ENCODE measurements at regions not wholly inside any gene's neighbourhood (a gene's known extent, or its start where the extent isn't known, plus 50 kb on each side); places are given as distances from the start of the nearest gene placed in this dataset.

DNA sequence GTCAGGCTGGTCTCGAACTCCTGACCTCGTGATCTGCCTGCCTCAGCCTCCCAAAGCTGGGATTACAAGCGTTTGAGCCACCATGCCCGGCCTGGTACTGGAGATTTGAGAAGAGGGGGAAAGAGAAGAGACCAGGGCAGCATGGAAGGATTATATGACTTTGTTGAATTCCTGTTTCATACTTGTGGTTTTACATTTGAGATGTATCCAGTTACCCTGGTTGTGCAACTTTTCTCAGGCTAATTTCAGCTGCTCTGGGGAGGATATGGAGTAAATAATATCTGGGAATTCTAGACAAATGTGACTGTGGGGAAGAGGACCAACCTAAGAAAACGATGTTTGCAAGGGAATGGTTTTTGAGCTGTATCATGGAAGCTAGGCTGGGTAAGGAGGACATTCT is 89.5 kb upstream of the GREM2 start:
- no peak for TF ChIP-seq POLR2A (IDR thresholded peaks at IDR 0.05)
- TF ChIP-seq, protein P1, sequence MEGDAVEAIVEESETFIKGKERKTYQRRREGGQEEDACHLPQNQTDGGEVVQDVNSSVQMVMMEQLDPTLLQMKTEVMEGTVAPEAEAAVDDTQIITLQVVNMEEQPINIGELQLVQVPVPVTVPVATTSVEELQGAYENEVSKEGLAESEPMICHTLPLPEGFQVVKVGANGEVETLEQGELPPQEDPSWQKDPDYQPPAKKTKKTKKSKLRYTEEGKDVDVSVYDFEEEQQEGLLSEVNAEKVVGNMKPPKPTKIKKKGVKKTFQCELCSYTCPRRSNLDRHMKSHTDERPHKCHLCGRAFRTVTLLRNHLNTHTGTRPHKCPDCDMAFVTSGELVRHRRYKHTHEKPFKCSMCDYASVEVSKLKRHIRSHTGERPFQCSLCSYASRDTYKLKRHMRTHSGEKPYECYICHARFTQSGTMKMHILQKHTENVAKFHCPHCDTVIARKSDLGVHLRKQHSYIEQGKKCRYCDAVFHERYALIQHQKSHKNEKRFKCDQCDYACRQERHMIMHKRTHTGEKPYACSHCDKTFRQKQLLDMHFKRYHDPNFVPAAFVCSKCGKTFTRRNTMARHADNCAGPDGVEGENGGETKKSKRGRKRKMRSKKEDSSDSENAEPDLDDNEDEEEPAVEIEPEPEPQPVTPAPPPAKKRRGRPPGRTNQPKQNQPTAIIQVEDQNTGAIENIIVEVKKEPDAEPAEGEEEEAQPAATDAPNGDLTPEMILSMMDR (IDR thresholded peaks at IDR 0.05 in 8 of 11, conservative IDR thresholded peaks at IDR 0.05 in 3 of 11) = no peak
- no peak for TF ChIP-seq POLR2AphosphoS5 (IDR thresholded peaks at IDR 0.05)
